ENCODE measurements at regions not wholly inside any gene's neighbourhood (a gene's known extent, or its start where the extent isn't known, plus 50 kb on each side); places are given as distances from the start of the nearest gene placed in this dataset.

DNA sequence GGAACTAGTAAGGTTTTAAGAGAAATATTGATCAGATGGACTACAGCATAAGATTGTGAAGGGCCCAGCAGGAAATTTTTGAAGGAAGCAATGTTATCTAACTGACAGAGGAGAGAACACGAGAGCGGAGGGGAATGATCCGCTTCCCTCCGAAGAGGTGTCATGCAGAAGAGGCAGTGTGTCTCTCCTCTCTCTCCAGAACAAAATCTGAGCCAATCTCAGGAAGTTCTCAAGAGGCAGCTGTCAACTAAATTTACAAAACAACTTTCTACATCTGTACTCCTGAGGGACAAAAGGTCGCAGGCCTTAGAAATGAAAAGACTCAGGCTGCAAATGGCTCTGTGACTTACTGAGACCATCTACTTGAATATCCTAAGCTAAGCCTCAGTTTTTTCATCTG lies 224.6 kb upstream of the CDH5 start:
- TF ChIP-seq, protein P1, sequence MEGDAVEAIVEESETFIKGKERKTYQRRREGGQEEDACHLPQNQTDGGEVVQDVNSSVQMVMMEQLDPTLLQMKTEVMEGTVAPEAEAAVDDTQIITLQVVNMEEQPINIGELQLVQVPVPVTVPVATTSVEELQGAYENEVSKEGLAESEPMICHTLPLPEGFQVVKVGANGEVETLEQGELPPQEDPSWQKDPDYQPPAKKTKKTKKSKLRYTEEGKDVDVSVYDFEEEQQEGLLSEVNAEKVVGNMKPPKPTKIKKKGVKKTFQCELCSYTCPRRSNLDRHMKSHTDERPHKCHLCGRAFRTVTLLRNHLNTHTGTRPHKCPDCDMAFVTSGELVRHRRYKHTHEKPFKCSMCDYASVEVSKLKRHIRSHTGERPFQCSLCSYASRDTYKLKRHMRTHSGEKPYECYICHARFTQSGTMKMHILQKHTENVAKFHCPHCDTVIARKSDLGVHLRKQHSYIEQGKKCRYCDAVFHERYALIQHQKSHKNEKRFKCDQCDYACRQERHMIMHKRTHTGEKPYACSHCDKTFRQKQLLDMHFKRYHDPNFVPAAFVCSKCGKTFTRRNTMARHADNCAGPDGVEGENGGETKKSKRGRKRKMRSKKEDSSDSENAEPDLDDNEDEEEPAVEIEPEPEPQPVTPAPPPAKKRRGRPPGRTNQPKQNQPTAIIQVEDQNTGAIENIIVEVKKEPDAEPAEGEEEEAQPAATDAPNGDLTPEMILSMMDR (conservative IDR thresholded peaks at IDR 0.05; ENCODE audit: low read depth, low read length) = no peak
- no peak for DNase-seq (ENCODE audit: low read depth)
- H3K4me3 ChIP-seq (ENCODE audit: low read depth, low read length) = no peak overlapping the region

DNA sequence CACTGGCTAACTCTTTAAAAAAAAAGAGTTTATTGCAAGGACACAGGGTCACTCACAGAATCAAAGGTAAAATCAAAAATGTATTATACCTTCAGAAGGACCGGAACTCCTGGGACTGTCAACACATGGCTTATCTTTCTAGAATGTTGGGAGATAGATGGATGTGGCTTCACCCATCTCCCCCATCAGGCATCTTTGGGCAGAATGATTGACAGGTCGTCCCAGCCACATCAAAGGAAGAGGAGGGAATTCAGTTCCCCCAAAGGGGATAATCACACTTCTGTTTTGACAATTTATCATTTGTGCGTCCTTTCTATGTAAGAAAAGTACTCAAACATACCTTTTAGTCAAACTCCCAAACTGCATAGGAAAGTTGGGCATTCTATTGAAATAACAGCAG lies 228.6 kb upstream of the CDH5 start:
- TF ChIP-seq, protein P1 (conservative IDR thresholded peaks at IDR 0.05; ENCODE audit: low read depth, low read length) = no peak
- no peak overlapping the region for H3K4me3 ChIP-seq (ENCODE audit: low read depth, low read length)
- DNase-seq (ENCODE audit: low read depth) = no peak

DNA sequence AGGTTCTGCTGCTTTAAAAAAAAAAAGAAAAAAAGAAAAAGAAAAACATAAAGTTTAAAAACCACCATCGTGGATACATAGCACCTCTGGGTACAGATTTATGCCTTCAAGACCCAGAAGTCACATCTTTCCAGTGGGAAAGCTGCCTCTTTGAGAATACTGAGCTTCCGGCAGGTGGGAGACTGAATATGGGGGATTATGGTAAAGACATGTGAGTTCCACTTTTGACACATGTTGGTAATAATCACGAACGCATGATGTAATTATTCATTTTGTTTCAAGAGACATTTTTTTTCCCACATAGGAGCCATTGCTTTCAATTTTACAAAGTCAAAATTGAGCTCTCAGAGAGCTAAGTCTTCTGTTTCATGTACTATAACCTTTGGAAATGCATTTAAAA lies 229.7 kb upstream of the CDH5 start:
- TF ChIP-seq, protein P1 (conservative IDR thresholded peaks at IDR 0.05; ENCODE audit: low read depth, low read length) = no peak
- no peak for DNase-seq (ENCODE audit: low read depth)
- H3K4me3 ChIP-seq (ENCODE audit: low read depth, low read length) = no peak overlapping the region

DNA sequence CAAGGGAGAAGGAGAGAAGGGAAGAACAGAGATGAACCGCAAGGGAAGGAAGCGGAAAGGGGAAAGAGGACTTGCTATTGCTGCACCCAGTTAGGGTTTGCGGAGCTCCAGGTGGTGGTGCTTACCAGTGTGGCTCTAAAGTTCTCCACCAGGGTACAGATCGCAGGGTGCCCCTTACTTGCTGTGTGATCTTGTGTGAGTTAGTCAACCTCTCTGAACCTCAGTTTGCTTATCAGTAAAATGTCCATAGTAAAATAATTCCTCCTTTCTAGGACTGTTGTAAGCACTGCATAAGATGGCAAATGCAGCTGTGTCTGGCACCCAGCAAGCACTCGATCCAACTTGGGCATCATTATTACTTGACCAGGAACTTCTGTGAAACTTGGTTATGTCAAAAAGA lies 230.7 kb upstream of the CDH5 start:
- TF ChIP-seq, protein P1 (conservative IDR thresholded peaks at IDR 0.05; ENCODE audit: low read depth, low read length) = no peak
- DNase-seq (ENCODE audit: low read depth) = no peak
- no peak overlapping the region for H3K4me3 ChIP-seq (ENCODE audit: low read depth, low read length)

DNA sequence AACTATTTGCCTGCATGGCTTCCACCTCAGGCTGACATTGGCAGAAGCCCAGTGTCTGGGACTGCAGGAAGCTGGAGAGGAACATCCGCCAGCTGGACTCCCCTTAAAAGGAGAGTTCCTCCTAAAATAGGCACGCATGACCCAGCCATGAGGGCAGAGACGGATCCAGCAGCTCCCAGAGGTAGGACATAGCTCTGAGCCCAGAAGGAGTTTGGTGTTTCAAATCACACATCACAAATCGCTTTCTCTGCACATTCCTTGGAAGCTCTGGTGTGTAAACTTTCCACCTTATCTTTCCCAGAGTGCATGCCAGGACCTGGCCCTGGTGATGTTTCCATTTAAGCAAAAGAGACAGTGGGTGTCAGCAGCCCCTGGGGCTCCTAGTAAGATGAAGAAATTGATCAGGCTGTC lies 231.1 kb upstream of the CDH5 start:
- TF ChIP-seq, protein P1 (conservative IDR thresholded peaks at IDR 0.05; ENCODE audit: low read depth, low read length) = no peak
- peak; percentile 54 for DNase-seq (ENCODE audit: low read depth)
- H3K4me3 ChIP-seq (ENCODE audit: low read depth, low read length) = no peak overlapping the region

DNA sequence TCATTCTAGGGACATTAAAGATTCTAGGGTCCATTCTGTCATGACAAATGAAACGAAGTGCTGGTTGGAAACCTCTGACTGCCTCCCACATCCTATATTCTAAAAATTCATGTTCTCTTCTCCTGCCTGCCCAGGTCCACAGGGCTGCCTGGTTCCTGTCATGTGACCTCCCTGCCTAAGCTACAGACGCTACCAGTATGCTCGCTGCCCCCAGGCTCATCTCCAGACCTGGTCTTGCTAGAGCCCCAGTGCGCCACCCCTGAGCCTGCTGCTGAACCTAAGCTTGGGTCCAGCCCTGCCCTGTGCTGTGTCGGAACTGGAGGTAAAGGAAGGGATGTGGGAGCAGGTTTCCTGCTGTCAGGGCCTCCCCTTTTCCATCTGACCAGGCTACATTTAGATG lies 231.6 kb upstream of the CDH5 start:
- TF ChIP-seq, protein P1 (conservative IDR thresholded peaks at IDR 0.05; ENCODE audit: low read depth, low read length) = no peak
- H3K4me3 ChIP-seq (ENCODE audit: low read depth, low read length) = no peak overlapping the region
- DNase-seq (ENCODE audit: low read depth) = no peak

DNA sequence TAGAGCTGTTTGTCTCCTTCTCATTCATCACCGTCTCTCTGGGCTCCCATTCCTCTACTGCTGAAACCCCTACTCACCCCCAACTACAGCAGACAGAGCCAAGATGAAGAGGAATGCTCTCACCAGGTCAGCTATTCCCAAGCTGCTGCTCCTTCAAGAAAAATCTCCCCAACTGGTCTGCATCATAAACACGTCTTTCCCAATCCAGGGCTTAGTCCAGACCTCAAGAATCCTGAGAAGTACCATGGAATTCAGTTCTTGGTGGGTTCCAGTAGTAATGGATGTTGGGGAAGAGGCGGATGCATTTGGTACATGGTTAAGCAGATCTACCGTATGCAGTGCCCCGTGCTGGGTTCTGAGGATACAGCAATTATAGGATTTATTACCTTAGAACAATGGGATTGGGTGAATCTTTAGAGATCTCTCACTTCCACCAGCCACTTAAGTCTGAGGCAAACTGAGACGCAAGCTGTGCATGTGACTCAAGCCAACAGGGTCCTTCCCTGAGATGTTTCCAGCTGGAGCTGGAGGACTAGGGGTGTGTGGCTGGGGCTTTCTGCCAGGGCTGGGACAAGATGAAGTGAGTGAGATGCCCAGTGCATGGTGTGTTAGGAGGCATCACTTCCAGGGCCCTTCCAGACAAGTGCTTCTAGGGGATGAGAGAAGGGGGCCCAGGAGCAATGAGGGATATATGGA lies 232.7 kb upstream of the CDH5 start:
- H3K4me3 ChIP-seq (ENCODE audit: low read depth, low read length) = no peak overlapping the region
- TF ChIP-seq, protein P1 (conservative IDR thresholded peaks at IDR 0.05; ENCODE audit: low read depth, low read length) = no peak
- no peak for DNase-seq (ENCODE audit: low read depth)

All from choroid plexus epithelial cell (primary cell).